ENCODE measurements at regions not wholly inside any gene's neighbourhood (a gene's known extent, or its start where the extent isn't known, plus 50 kb on each side); places are given as distances from the start of the nearest gene placed in this dataset.

GRCh38 chr20:39092733-39093410 is 130.7 kb downstream of the DHX35 start:
- DNase-seq (ENCODE audit: low read depth) = no peak
- TF ChIP-seq, protein P1, sequence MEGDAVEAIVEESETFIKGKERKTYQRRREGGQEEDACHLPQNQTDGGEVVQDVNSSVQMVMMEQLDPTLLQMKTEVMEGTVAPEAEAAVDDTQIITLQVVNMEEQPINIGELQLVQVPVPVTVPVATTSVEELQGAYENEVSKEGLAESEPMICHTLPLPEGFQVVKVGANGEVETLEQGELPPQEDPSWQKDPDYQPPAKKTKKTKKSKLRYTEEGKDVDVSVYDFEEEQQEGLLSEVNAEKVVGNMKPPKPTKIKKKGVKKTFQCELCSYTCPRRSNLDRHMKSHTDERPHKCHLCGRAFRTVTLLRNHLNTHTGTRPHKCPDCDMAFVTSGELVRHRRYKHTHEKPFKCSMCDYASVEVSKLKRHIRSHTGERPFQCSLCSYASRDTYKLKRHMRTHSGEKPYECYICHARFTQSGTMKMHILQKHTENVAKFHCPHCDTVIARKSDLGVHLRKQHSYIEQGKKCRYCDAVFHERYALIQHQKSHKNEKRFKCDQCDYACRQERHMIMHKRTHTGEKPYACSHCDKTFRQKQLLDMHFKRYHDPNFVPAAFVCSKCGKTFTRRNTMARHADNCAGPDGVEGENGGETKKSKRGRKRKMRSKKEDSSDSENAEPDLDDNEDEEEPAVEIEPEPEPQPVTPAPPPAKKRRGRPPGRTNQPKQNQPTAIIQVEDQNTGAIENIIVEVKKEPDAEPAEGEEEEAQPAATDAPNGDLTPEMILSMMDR (IDR thresholded peaks at IDR 0.05; ENCODE audit: low read depth, low read length, missing control alignments) = no peak
- no peak overlapping the region for H3K4me3 ChIP-seq (ENCODE audit: low read depth, low read length)
- in situ Hi-C loops (cut with HindIII; ENCODE audit: low sequenced_read_pairs) = no loop called here

DNA sequence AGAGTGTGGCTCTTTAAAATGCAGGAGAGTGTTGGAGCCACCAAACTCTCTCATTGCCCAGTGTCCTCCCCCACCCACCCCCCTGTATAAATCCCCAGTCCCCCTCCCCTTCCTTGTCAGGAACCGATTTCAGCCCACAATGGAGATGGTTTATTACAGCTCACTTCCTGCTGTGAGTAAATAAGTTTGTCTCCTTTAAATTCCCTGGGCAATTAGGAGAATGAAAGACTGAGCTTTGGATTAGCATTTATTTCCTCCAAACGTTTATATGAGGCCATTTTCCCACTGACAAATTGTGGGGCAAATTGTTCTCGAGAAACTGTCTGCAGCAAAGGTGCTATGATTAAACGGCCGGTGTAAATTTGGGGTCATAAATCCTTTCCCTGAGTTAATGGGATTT is 128.8 kb downstream of the DHX35 start:
- in situ Hi-C loops (cut with HindIII; ENCODE audit: low sequenced_read_pairs) = no loop called here
- DNase-seq (ENCODE audit: low read depth) = no peak
- H3K4me3 ChIP-seq (ENCODE audit: low read depth, low read length) = no peak overlapping the region
- TF ChIP-seq, protein P1 (IDR thresholded peaks at IDR 0.05; ENCODE audit: low read depth, low read length, missing control alignments) = no peak

GRCh38 chr20:39089797-39090196 is 127.7 kb downstream of the DHX35 start:
- no peak for DNase-seq (ENCODE audit: low read depth)
- in situ Hi-C loops (cut with HindIII; ENCODE audit: low sequenced_read_pairs) = no loop called here
- TF ChIP-seq, protein P1 (IDR thresholded peaks at IDR 0.05; ENCODE audit: low read depth, low read length, missing control alignments) = no peak

More at GRCh38 chr20:39089797-39090196, 127.7 kb downstream of the DHX35 start:
- no peak overlapping the region for H3K4me3 ChIP-seq (ENCODE audit: low read depth, low read length)
